Retina (tissue), 1 donor: ENCODE measurements at regions not wholly inside any gene's neighbourhood (a gene's known extent, or its start where the extent isn't known, plus 50 kb on each side); places are given as distances from the start of the nearest gene placed in this dataset.

Source experiments
- DNase-seq: peaks from one replicate; pipeline ENCODE4 v3.0.0-alpha.2; 2016

- DNase-seq = no peak
Measured at GRCh38 chr10:128286141-128286761, 160.0 kb upstream of the MKI67 start.

DNA sequence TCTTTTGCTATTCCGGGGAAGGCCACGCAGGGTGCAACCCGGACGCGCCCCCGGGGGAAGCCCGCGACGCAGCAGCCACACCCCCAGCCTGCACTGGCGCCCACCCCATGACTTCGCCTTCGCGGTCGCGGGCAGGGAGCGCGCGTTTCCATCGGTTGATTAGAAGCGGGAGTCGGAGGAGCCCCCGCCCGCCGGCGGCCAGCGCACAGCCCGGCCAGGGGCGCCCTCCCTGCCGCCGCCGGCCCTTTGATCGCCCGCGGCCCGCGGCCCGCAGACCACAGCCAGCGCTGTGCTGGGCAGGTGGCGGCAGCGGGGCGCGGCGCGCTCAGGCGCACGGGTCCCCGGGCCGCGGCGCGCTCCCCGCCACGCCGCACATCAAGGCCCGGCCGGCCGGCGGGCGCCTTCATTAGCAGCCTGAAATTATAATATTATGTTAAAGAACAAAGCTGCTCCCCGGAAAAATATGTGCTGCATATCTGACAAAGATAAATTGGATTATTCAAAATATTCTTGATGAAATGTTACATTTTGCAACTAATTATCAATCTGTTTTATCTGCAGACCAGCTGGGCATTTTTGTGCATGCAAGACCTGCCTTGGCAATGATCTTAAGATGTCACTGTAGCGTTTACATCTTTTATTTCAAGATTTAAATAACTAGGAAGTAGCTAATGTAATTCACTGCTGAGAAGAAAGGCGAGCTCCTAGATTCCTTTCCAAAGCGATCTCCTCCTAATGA, 160.7 kb upstream of the MKI67 start:
- peak; percentile 50 for DNase-seq

DNA sequence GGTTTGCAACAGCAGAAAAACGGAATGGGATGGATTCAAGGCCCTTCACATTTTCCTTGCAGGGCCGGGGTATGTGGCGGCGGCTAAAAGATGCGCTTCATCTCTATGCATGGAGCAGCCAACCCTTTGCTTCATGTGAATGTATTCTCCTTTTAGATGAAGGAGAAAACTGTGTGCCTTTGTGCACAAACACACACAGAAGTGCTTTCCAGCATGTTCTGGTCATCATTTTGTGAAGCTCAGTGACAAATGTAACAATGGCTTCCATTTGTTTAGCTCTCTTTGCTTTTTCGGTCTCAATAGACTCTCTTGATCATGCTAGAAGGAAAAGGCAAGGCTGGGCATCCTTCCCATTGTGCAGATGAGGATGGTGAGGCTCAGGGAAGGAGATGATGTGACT, 161.7 kb upstream of the MKI67 start:
- DNase-seq = no peak

- DNase-seq = no peak
Measured at GRCh38 chr10:128289621-128290020, 163.4 kb upstream of the MKI67 start.

GRCh38 chr10:128295003-128295402, 168.8 kb upstream of the MKI67 start:
- no peak for DNase-seq

DNA sequence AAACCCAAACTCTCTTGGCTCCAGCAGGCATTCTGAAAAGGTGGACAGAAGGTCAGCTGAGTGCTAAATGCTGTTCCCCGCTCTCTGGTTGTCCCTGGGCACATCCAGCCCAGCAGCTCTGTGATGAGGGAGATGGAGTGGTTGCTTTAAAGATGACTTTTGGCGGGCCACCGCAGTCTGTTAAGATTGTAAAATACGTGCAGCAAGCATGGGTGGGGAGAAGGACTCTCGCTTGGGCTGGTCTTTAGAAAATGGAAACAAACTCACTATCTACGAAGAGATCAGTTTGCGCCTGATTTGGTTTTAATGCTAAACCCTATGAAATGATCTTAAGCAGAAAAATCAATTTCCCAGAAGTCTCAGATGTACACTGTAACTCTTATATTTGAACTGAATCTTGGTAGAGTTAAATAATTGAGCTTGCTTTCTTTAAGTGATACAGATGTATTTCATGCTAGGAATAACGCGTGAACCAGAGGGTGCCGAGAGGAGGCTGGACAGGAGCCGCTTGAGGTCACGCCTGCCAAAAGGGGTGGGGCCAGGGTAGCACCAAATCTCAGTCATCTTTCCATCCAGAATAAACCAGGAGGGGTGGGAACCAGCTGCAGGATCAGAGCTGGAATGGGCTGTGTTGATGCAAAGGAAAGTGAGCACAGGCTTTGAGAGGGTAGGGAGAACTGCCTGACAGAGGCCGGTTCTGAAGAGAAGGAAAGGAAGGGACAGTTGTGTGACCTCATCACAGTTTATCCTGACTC, 170.2 kb upstream of the MKI67 start:
- peak; percentile 31 for DNase-seq

DNA sequence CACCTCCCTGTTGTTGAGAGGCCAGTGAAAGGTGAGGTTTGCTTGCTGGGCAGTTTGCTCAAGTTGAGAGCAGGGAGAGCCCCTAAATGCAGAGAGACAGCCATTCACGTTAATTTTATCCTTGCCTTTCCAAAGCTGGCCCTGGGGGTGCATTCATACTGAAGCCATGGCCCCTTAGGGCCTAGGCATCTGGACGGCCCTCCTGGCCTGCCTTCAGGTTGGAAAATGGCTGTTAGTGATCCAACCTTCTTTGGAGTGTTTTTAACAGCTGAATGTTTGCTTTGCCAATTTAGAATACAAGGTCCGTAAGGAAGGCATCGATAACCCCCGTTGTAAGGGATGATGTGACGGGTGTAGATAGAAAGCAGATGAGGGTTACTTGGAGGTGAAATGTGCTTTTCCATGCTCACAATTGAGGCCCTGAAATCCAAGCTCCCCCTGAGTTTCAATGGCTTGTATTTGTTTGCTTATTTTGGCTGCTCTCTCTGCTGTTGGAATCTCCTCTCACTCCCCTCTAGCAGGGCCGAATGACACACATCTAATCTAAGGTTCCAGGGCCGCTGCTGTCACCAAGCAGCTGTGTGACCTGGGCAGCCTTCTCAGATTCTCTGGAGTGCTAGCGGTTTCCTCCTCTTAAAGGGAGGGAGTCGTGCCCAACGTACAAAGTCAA, 171.6 kb upstream of the MKI67 start:
- DNase-seq = no peak

- DNase-seq = no peak
Measured at GRCh38 chr10:128298587-128298986, 172.4 kb upstream of the MKI67 start.

GRCh38 chr10:128300290-128300824, 174.1 kb upstream of the MKI67 start:
- no peak for DNase-seq

GRCh38 chr10:128301051-128301450, 174.8 kb upstream of the MKI67 start:
- no peak for DNase-seq

GRCh38 chr10:128302808-128303207, 176.6 kb upstream of the MKI67 start:
- DNase-seq = no peak

DNA sequence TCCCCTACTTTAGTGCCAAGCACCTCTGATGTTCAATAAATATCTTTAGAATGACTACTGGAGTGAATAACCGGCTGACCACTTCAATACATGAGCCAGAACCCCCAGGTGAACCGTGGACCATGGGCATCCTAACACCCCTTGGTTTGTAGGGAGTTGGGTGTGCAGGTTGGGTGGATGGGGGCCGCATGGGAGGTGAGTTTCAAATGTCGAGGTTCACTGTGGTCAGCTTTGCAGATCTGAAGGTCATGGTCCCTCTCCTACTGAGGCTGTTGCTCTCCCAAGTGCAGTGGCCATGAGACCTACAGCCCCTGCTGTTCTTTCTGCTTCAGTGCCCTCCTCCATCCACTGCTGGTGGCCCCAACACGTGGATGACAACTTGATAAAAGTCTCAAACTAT, 178.0 kb upstream of the MKI67 start:
- no peak for DNase-seq

GRCh38 chr10:128305601-128306345, 179.6 kb upstream of the MKI67 start:
- no peak for DNase-seq

- DNase-seq = no peak
Measured at GRCh38 chr10:128306535-128306934, 180.3 kb upstream of the MKI67 start.

DNA sequence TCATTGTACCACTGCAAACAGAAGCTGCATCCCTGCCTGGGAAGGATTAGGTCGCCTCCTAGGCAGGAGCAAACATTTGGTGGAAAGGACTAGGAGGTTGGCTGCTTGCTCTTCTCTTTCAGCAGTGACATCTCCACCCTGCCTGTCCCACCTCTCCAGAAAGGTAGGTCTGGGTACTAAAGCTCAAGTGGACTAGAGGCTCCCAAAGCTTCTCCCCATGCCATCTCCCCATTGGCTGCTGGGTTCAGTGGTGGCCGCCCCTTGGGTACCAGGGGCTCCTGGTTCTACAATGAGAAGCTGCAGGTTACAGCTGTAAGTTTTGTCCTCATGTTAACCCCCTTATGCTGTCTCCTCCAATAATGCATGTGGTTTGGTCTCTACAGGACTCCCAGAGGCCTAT, 180.7 kb upstream of the MKI67 start:
- DNase-seq = no peak

DNA sequence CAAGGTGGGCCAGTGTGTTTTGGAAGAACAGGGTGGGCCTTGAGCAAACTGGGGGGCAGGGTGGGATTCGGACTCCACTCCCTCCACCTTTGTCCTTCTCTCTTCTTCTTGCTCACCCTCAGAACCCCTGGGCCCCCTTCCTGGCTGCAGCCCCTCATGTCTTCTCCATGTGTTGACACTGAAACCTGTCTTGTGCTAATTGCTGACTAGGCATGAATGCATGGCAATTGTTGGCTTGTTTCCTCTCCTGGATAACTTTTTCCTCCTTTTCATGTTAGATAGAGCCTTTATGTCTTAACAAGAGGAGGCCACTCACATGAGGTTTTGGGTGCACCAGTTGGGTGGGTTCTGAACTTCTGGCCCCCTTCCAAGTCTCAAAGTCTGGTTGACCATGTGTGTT, 181.6 kb upstream of the MKI67 start:
- no peak for DNase-seq

- peak; percentile 71 for DNase-seq
Measured at GRCh38 chr10:128310971-128311658, 184.9 kb upstream of the MKI67 start.

DNA sequence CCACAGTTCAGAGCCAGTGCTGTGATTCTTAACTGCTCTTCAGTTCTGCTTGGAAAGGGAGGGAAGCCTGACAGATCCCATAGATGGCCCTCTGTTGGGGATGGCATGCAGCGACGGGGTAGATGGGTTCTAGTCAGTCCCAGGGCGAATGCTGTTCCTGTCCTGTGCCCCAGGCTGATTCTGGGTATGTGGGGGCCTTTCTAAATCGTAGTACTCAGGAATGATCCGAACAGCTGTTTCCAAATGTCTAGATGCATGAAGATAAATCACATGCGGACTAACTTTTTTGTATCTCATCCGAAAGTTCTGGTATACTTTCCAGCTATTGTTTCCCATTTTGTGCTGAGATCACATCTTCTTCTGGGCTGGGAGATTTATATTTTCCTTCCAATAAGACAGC, 186.0 kb upstream of the MKI67 start:
- DNase-seq = no peak

DNA sequence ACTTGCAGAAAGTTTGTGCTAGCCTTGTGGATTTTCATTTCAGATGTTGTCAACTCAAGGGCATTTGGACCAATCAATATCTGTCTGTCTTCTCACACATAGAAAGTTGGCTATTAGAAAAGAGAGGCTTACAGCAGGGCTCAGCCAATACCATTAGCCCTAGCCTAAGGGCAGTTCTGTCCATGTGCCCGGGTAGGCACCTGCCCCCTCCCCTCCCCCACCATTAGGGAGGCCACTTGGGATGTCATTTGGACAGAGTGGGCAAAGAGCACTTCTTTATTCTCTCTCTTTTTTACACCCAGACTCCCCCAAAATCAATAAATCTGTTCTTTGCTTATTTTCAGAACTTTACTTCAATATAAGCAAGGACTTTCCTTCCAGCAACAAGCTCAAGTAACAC, 188.5 kb upstream of the MKI67 start:
- DNase-seq = peak; percentile 43

GRCh38 chr10:128316121-128316726, 190.0 kb upstream of the MKI67 start:
- no peak for DNase-seq

GRCh38 chr10:128316925-128317324, 190.7 kb upstream of the MKI67 start:
- DNase-seq = no peak
